NCI-H446 (cell line): ENCODE measurements at regions not wholly inside any gene's neighbourhood (a gene's known extent, or its start where the extent isn't known, plus 50 kb on each side); places are given as distances from the start of the nearest gene placed in this dataset.

Source experiments
- DNase-seq, 2 experiments: peaks; one replicate each; lab custom pipeline; 2025; lab: John Stamatoyannopoulos, UW

- DNase-seq = no peak
These were observed 52.9 kb upstream of the SLC28A3 start for GRCh38 chr9:84393266-84393950.

- no peak for DNase-seq
These were observed 53.5 kb upstream of the SLC28A3 start for GRCh38 chr9:84394036-84394435.

GRCh38 chr9:84397151-84397728 is 56.7 kb upstream of the SLC28A3 start:
- DNase-seq = peak in 1 of 2 experiments; percentile 52

GRCh38 chr9:84397822-84398221 is 57.3 kb upstream of the SLC28A3 start:
- no peak for DNase-seq

- DNase-seq = no peak
These were observed 62.0 kb upstream of the SLC28A3 start for GRCh38 chr9:84402517-84402916.

- no peak for DNase-seq
These were observed 62.7 kb upstream of the SLC28A3 start for GRCh38 chr9:84403288-84403687.

GRCh38 chr9:84404095-84404686 is 63.6 kb upstream of the SLC28A3 start:
- no peak for DNase-seq

GRCh38 chr9:84405667-84406066 is 65.1 kb upstream of the SLC28A3 start:
- DNase-seq = no peak

- no peak for DNase-seq
These were observed 67.9 kb upstream of the SLC28A3 start for GRCh38 chr9:84408416-84408815.

- no peak for DNase-seq
These were observed 71.2 kb upstream of the SLC28A3 start for GRCh38 chr9:84411683-84412267.

GRCh38 chr9:84412654-84413053 is 72.1 kb upstream of the SLC28A3 start:
- no peak for DNase-seq

GRCh38 chr9:84413301-84413700 is 72.7 kb upstream of the SLC28A3 start:
- DNase-seq = no peak

- DNase-seq = no peak
These were observed 78.6 kb upstream of the SLC28A3 start for GRCh38 chr9:84419031-84419602.

GRCh38 chr9:84424931-84425330 is 84.4 kb upstream of the SLC28A3 start:
- no peak for DNase-seq

GRCh38 chr9:84432746-84433145 is 92.2 kb upstream of the SLC28A3 start:
- DNase-seq = no peak

GRCh38 chr9:84435902-84436301 is 95.3 kb upstream of the SLC28A3 start:
- no peak for DNase-seq

- peak in 1 of 2 experiments; percentile 6 for DNase-seq
These were observed 96.0 kb upstream of the SLC28A3 start for GRCh38 chr9:84436386-84437109.

GRCh38 chr9:84438391-84438790 is 97.8 kb upstream of the SLC28A3 start:
- DNase-seq = no peak

- DNase-seq = no peak
These were observed 98.7 kb upstream of the SLC28A3 start for GRCh38 chr9:84439250-84439649.

GRCh38 chr9:84442712-84443111 is 102.2 kb upstream of the SLC28A3 start:
- DNase-seq = no peak

- no peak for DNase-seq
These were observed 105.2 kb upstream of the SLC28A3 start for GRCh38 chr9:84445737-84446136.

GRCh38 chr9:84447305-84447704 is 106.7 kb upstream of the SLC28A3 start:
- DNase-seq = no peak
